Activated CD4-positive, CD25-positive, alpha-beta regulatory T cell treated with anti-CD3 and anti-CD28 coated beads, Interleukin-2, amount 50 U/mL, for 72 hours (primary cell): ENCODE measurements at regions not wholly inside any gene's neighbourhood (a gene's known extent, or its start where the extent isn't known, plus 50 kb on each side); places are given as distances from the start of the nearest gene placed in this dataset.
"Not testable (repeated sequence)": the region's sequence is repeated elsewhere in the genome, so short reads cannot be mapped to it uniquely, and the experiment has no call there.

Source experiments
- DNase-seq: peaks from one replicate; pipeline ENCODE4 v3.0.0; 2021

GRCh38 chr2:7557376-7557775 is 640.2 kb downstream of the RNF144A start:
- no peak for DNase-seq

GRCh38 chr2:7559791-7560190 is 642.6 kb downstream of the RNF144A start:
- no peak for DNase-seq

DNA sequence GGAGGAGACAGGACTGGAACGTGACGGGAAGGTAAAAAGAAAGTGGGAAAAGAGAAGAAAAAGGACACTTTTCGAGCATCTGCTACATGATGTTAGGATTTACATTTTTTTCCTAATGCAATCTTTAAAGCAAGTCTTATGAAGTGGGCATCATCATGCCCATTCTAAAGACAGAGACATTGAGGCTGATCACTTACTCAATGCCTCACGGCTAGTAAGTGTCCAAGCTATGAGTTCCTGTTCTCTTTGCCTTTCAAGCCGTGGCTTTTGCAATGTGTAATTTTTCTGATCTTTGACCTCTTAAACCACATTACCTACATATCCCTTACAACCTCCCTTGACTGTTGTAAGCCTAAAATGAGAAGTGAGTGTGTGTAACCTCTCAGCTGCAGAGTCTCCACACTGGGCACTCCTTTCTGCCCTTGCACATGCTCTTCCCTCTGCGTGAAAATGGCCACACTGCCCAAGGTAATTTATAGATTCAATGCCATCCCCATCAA is 649.2 kb downstream of the RNF144A start:
- no peak for DNase-seq

- not testable (repeated sequence) for DNase-seq
Measured at GRCh38 chr2:7567116-7567515, 649.9 kb downstream of the RNF144A start.

- DNase-seq: no peak
Measured at GRCh38 chr2:7567646-7568045, 650.4 kb downstream of the RNF144A start.

- DNase-seq: no peak
Measured at GRCh38 chr2:7570247-7570646, 653.0 kb downstream of the RNF144A start.

DNA sequence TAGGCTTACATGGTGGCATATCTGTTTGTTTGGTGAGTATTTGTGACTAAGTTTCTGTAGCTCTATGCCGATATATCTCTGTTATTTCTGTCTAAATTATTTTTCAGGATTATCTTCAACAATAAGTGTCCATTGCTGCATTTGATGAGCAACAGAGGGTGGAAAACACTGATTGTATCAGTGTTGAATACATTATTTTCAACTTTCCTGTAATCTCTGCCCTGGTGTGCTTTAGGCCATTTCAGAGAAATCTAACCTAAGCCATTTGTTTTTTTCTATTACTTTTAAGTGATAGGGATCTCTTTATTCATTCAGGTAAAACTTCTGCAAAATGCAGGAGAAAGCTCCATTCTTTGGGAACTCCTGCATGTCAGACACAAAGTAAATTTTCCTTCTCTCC is 654.5 kb downstream of the RNF144A start:
- no peak for DNase-seq

GRCh38 chr2:7572450-7572849 is 655.2 kb downstream of the RNF144A start:
- no peak for DNase-seq

- no peak for DNase-seq
Measured at GRCh38 chr2:7573166-7573825, 656.1 kb downstream of the RNF144A start.

DNA sequence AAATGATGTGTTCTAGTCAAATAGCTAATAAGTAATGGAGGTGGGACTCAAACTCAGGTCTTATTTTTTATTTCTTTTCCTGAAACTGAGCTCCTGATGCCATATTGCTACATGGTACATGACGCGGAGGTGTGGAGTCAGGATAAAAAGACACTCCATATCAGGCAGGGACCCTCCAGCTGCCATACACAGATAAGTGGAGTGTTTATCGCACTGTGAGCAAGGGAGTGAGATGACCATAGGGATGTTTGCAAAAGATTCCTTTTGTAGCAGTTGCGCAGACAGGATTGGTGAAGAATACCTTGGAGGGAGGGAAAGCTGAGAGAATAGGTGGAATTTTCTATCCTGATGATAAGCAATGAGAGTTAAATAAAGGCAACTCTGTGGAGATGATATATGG is 657.2 kb downstream of the RNF144A start:
- DNase-seq: no peak

DNA sequence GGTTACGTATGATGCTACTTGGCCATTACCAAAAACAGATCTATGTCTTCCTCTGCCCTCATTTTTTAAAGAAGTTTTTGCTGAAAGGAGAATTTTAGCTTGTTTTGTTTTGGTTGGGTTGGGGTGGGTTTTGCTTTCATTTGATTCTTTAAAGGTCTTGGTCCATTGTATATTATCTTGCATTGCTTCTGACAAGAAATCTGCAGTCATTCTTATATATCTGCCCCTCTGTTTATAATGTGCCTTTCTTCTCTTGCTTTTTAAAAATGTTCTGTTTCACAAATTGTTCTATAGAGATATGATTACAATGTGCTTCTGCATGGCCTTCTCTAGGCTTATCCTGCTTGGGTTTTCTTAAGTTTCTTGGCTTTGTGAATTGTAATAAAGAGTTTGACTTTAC is 660.6 kb downstream of the RNF144A start:
- no peak for DNase-seq

GRCh38 chr2:7584017-7584416 is 666.8 kb downstream of the RNF144A start:
- DNase-seq: no peak

GRCh38 chr2:7586898-7587297 is 669.7 kb downstream of the RNF144A start:
- no peak for DNase-seq

GRCh38 chr2:7588295-7588694 is 671.1 kb downstream of the RNF144A start:
- no peak for DNase-seq

DNA sequence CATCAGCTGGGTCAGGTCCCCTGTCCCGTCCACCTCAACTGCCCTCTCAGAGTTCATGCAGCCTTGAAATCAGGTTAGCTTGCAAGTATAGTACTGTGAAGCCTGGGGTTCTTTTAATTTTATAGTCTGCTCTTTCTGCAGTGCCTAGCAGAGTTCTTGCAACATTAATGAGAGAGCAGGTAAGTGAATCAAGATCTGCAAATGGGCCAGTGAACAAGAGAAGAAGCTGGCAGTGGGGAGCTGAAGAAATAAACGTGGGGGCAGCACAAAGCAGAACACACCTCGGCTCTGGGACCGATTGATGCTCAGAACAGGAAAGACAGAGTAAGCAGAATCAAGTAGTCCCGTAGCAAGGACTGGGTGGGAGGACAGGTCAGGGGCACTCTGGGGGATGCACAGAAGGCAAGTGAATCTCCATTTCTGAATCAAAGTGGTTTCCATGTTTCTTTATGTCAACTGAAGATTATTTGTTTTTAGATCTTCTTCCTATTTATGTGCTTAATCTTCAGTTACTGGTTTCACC is 675.5 kb downstream of the RNF144A start:
- no peak for DNase-seq

- DNase-seq: no peak
Measured at GRCh38 chr2:7593360-7593759, 676.1 kb downstream of the RNF144A start.

GRCh38 chr2:7594211-7594610 is 677.0 kb downstream of the RNF144A start:
- no peak for DNase-seq

DNA sequence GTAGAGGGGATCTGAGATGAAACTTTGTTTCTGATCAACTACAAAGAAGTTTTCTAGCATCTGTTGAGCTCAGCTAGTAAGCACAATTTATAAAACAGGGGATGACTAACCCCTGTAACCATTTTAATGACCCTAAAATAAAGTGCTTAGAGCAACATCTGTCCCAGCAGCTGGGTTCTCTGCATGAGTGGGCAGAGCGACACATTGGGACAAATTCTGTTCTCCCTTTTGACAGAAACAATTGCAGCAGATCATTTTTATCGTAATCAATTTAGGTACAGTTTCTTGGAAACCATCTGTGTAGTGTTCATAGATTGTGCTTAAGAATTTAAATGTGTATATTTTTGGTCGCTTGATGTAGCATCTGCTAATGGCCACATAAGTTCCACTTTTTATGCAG is 678.0 kb downstream of the RNF144A start:
- no peak for DNase-seq

DNA sequence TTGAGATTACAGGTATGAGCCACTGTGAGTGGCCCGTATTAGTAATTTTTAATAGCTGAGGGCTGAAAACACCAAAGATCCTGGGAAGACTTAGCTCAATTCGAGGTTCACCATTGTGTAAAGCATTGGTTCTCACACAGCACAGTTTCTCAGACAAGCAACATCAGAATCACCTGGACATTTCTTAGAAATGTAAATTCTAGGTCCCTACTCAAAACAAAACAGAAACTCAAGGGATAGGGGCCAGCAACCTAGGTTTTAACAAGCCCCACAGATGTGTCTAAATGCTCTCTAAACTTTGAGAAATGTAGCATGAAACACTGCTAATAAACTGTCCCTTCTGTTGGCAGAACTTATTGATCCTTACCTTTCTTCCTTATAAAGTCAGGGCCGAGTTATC is 681.2 kb downstream of the RNF144A start:
- DNase-seq: no peak

GRCh38 chr2:7599462-7600258 is 682.4 kb downstream of the RNF144A start:
- no peak for DNase-seq

GRCh38 chr2:7601990-7602389 is 684.8 kb downstream of the RNF144A start:
- no peak for DNase-seq

- DNase-seq: no peak
Measured at GRCh38 chr2:7604456-7604855, 687.2 kb downstream of the RNF144A start.

- no peak for DNase-seq
Measured at GRCh38 chr2:7607441-7608173, 690.4 kb downstream of the RNF144A start.

GRCh38 chr2:7609556-7609955 is 692.3 kb downstream of the RNF144A start:
- DNase-seq: no peak
